ENCODE measurements at regions not wholly inside any gene's neighbourhood (a gene's known extent, or its start where the extent isn't known, plus 50 kb on each side); places are given as distances from the start of the nearest gene placed in this dataset.

GRCh38 chr12:14263742-14264141 lies 101.7 kb upstream of the ATF7IP start:
- TF ChIP-seq POLR2A (IDR thresholded peaks at IDR 0.05; ENCODE audit: low read depth) (no peak), CTCF (IDR thresholded peaks at IDR 0.05) (no peak), POLR2AphosphoS5 (IDR thresholded peaks at IDR 0.05) (no peak)

All from esophagus muscularis mucosa (tissue), 3 donors.